ENCODE measurements at regions not wholly inside any gene's neighbourhood (a gene's known extent, or its start where the extent isn't known, plus 50 kb on each side); places are given as distances from the start of the nearest gene placed in this dataset.

GRCh38 chr4:104811727-104812126 is 317.0 kb upstream of the CXXC4 start:
- Histone ChIP-seq H3K56ac (replicated peaks; ENCODE audit: insufficient read length, low read depth, low read length) (no peak overlapping the region), H3K27ac (ENCODE audit: low read depth, low read length) (no peak overlapping the region), H2BK15ac (ENCODE audit: low read length) (no peak overlapping the region), H2AFZ (ENCODE audit: low read length) (no peak overlapping the region), H3K4me3 (ENCODE audit: extremely low read depth in 1 of 4, insufficient read depth in 2 of 4, low read depth in 3 of 4, low read length in 4 of 4) (no peak overlapping the region), H3K4ac (replicated peaks; ENCODE audit: insufficient read length, low read depth, low read length) (no peak overlapping the region), H2BK5ac (ENCODE audit: low read depth, low read length) (no peak overlapping the region), H3K9ac (replicated peaks in 1 of 4; ENCODE audit: extremely low read depth in 1 of 4, low read depth in 3 of 4, low read length in 3 of 4) (no peak overlapping the region), H3K27me3 (replicated peaks in 1 of 4; ENCODE audit: control insufficient read depth in 3 of 4, extremely low read depth in 1 of 4, insufficient read depth in 3 of 4, low read length in 3 of 4) (no peaks in the 10 kb centered on the region), H2BK12ac (ENCODE audit: low read depth, low read length) (no peak overlapping the region), H3K18ac (ENCODE audit: extremely low read depth, low read length) (no peak overlapping the region), H3K23ac (ENCODE audit: insufficient read length) (no peak overlapping the region), H2BK120ac (replicated peaks; ENCODE audit: low read depth, low read length) (no peak overlapping the region), H3K9me3 (ENCODE audit: insufficient read depth in 2 of 2, low read depth in 1 of 2, low read length in 1 of 2) (peaks cover 0 to 3% of the 10 kb centered on the region in 2 experiments; a peak in 1 of 4 replicates), H3K23me2 (ENCODE audit: low read depth, low read length) (no peaks in the 10 kb centered on the region), H4K5ac (ENCODE audit: insufficient read length, low read depth, low read length) (no peak overlapping the region), H3K14ac (ENCODE audit: insufficient read length) (no peak overlapping the region), H3K4me1 (replicated peaks in 1 of 4; ENCODE audit: control insufficient read depth in 3 of 4, insufficient read depth in 4 of 4, low read length in 3 of 4) (no peaks in the 10 kb centered on the region), H3K79me2 (ENCODE audit: control insufficient read depth in 1 of 2, insufficient read depth in 2 of 2, low read length in 2 of 2) (no peaks in the 10 kb centered on the region), H2AK5ac (ENCODE audit: low read depth, low read length) (no peak overlapping the region), H2BK20ac (ENCODE audit: low read length) (no peak overlapping the region), H3K79me1 (ENCODE audit: low read depth, low read length) (no peaks in the 10 kb centered on the region), H4K91ac (replicated peaks; ENCODE audit: insufficient read length, low read length) (no peak overlapping the region), H4K20me1 (replicated peaks in 1 of 2; ENCODE audit: control insufficient read depth in 1 of 2, insufficient read depth in 2 of 2, low read length in 2 of 2) (no peaks in the 10 kb centered on the region), H3K36me3 (ENCODE audit: control insufficient read depth in 2 of 4, insufficient read depth in 4 of 4, low read length in 3 of 4) (no peaks in the 10 kb centered on the region), H4K8ac (ENCODE audit: extremely low read depth, insufficient read depth, low read length) (no peak overlapping the region), H3K4me2 (ENCODE audit: insufficient read depth in 1 of 2, low read depth in 2 of 2, low read length in 2 of 2) (no peak overlapping the region)
- FAIRE-seq: no peak
- no peak for DNase-seq (ENCODE audit: low read depth in 1 of 2, low spot score in 2 of 2)
- ChIA-PET CTCF (ENCODE audit: partially characterized antibody) (interaction anchor here (0.9 to 1.2 kb wide), 3 partner anchors 14 to 319 kb away, joined by 3 to 4 read pairs (median 3); no protein-coding TSS in a partner anchor), POLR2A (ENCODE audit: partially characterized antibody) (no interaction called here)
- WGBS, 2 experiments (ENCODE audit: extremely low coverage in 1 of 2, insufficient coverage in 1 of 2, insufficient read length in 1 of 2, insufficient replicate concordance in 2 of 2, low coverage in 1 of 2, low lambda C conversion rate in 2 of 2, missing lambda C conversion rate in 1 of 2): 82% methylated on average over 3 of the region's 3 CpGs; no CpG with 5 or more reads in 1 of the 2 experiments
- TF ChIP-seq, protein P1, sequence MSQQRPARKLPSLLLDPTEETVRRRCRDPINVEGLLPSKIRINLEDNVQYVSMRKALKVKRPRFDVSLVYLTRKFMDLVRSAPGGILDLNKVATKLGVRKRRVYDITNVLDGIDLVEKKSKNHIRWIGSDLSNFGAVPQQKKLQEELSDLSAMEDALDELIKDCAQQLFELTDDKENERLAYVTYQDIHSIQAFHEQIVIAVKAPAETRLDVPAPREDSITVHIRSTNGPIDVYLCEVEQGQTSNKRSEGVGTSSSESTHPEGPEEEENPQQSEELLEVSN (IDR thresholded peaks at IDR 0.05): no peak
- no peak for TF ChIP-seq SP2 (IDR thresholded peaks at IDR 0.05; ENCODE audit: low read length)
- no peak for TF ChIP-seq CBX8 (IDR thresholded peaks at IDR 0.05; ENCODE audit: borderline replicate concordance, low read depth, low read length)
- TF ChIP-seq BACH1 (IDR thresholded peaks at IDR 0.05; ENCODE audit: low read length): no peak
- no peak for TF ChIP-seq POU5F1 (IDR thresholded peaks at IDR 0.05; ENCODE audit: low read depth, low read length)
- TF ChIP-seq, protein P2, sequence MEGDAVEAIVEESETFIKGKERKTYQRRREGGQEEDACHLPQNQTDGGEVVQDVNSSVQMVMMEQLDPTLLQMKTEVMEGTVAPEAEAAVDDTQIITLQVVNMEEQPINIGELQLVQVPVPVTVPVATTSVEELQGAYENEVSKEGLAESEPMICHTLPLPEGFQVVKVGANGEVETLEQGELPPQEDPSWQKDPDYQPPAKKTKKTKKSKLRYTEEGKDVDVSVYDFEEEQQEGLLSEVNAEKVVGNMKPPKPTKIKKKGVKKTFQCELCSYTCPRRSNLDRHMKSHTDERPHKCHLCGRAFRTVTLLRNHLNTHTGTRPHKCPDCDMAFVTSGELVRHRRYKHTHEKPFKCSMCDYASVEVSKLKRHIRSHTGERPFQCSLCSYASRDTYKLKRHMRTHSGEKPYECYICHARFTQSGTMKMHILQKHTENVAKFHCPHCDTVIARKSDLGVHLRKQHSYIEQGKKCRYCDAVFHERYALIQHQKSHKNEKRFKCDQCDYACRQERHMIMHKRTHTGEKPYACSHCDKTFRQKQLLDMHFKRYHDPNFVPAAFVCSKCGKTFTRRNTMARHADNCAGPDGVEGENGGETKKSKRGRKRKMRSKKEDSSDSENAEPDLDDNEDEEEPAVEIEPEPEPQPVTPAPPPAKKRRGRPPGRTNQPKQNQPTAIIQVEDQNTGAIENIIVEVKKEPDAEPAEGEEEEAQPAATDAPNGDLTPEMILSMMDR (IDR thresholded peaks at IDR 0.05; ENCODE audit: control extremely low read depth in 1 of 3, insufficient read depth in 1 of 3, low read depth in 1 of 3, low read length in 3 of 3): peak; percentile 13 to 31 (median 30); a peak in 3 of 4 replicates
- no peak for TF ChIP-seq ATF2 (IDR thresholded peaks at IDR 0.05; ENCODE audit: low read length)
- TF ChIP-seq SIN3A (conservative IDR thresholded peaks at IDR 0.05 in 1 of 2, IDR thresholded peaks at IDR 0.05 in 1 of 2; ENCODE audit: low read depth in 1 of 2, low read length in 2 of 2): no peak
- peak; percentile 35 to 43 for TF ChIP-seq RAD21 (IDR thresholded peaks at IDR 0.05 in 1 of 2, conservative IDR thresholded peaks at IDR 0.05 in 1 of 2; ENCODE audit: low read depth in 2 of 2, low read length in 2 of 2)

Data from H1 (cell line).